Neuronal stem cell (in vitro differentiated cells): ENCODE measurements at regions not wholly inside any gene's neighbourhood (a gene's known extent, or its start where the extent isn't known, plus 50 kb on each side); places are given as distances from the start of the nearest gene placed in this dataset.

Source experiments
- DNase-seq: peaks from one replicate; pipeline ENCODE4 v3.0.0-alpha.2; 2013; ENCODE audit warnings: low spot score
- H2AFZ ChIP-seq: one replicate; pipeline ENCODE4 v1.6.1; 2013; ENCODE audit warnings: mild to moderate bottlenecking, low read length, inconsistent platforms
- H2AK5ac ChIP-seq: 2 replicates; pipeline ENCODE4 v1.6.1; 2013; ENCODE audit warnings: low read depth, mild to moderate bottlenecking, inconsistent platforms, low read length, moderate library complexity, mixed read lengths
- H2BK120ac ChIP-seq: 2 replicates; pipeline ENCODE4 v1.6.1; 2013; ENCODE audit warnings: low read depth, mild to moderate bottlenecking, inconsistent platforms, low read length, moderate library complexity, mixed read lengths
- H2BK12ac ChIP-seq: one replicate; pipeline ENCODE4 v1.6.1; 2013; ENCODE audit warnings: low read length, inconsistent platforms
- H2BK15ac ChIP-seq: 2 replicates; pipeline ENCODE4 v1.6.1; 2013; ENCODE audit warnings: mild to moderate bottlenecking, low read length, inconsistent platforms, mixed read lengths
- H2BK5ac ChIP-seq: one replicate; pipeline ENCODE4 v1.6.1; 2013; ENCODE audit warnings: inconsistent platforms, mild to moderate bottlenecking, low read length, moderate library complexity
- H3K14ac ChIP-seq: one replicate; pipeline ENCODE4 v1.6.1; 2013; ENCODE audit warnings: low read length, inconsistent platforms
- H3K18ac ChIP-seq: 2 replicates; pipeline ENCODE4 v1.6.1; 2013; ENCODE audit warnings: low read length, inconsistent platforms
- H3K23ac ChIP-seq: 2 replicates; pipeline ENCODE4 v1.6.1; 2013; ENCODE audit warnings: low read depth, mild to moderate bottlenecking, mixed read lengths, low read length, inconsistent platforms; ENCODE audit not compliant: poor library complexity
- H3K27ac ChIP-seq: replicated peaks from 3 replicates; pipeline ENCODE4 v1.5.1; 2013; ENCODE audit warnings: low read length, inconsistent platforms
- H3K27me3 ChIP-seq, 3 experiments: 2 replicates each; pipeline ENCODE4 v1.6.1; 2013; ENCODE audit warnings: low read length in 3 of 3, mild to moderate bottlenecking in 2 of 3, inconsistent platforms in 1 of 3, low read depth in 1 of 3, mixed read lengths in 1 of 3, moderate library complexity in 1 of 3; ENCODE audit not compliant: control insufficient read depth in 3 of 3, insufficient read depth in 3 of 3
- H3K36me3 ChIP-seq, 2 donors: replicated peaks in 1 of 2; 2 replicates each; pipeline ENCODE4 v1.6.1; 2013; ENCODE audit warnings: low read length in 2 of 2; ENCODE audit not compliant: control insufficient read depth in 2 of 2, insufficient read depth in 2 of 2
- H3K4ac ChIP-seq: 2 replicates; pipeline ENCODE4 v1.6.1; 2013; ENCODE audit warnings: inconsistent platforms, mild to moderate bottlenecking, low read length, moderate library complexity
- H3K4me1 ChIP-seq, 2 donors: 1 replicate in 1 of 2; 2 replicates in 1 of 2; pipeline ENCODE4 v1.6.1; 2013; ENCODE audit warnings: low read length in 2 of 2, low read depth in 1 of 2; ENCODE audit not compliant: control insufficient read depth in 2 of 2, insufficient read depth in 1 of 2
- H3K4me2 ChIP-seq: one replicate; pipeline ENCODE4 v1.6.1; 2013; ENCODE audit warnings: mild to moderate bottlenecking, low read length, inconsistent platforms; ENCODE audit not compliant: insufficient read depth, poor library complexity, severe bottlenecking
- H3K4me3 ChIP-seq, 2 donors: 2 replicates each; pipeline ENCODE4 v1.5.1; 2013; ENCODE audit warnings: low read length in 2 of 2, mild to moderate bottlenecking in 2 of 2, inconsistent platforms in 1 of 2, moderate library complexity in 1 of 2
- H3K79me1 ChIP-seq: one replicate; pipeline ENCODE4 v1.6.1; 2013; ENCODE audit warnings: low read depth, mild to moderate bottlenecking, inconsistent platforms, low read length, moderate library complexity
- H3K9ac ChIP-seq: one replicate; pipeline ENCODE4 v1.6.1; 2013; ENCODE audit warnings: mild to moderate bottlenecking, low read depth, low read length, inconsistent platforms; ENCODE audit not compliant: poor library complexity
- H3K9me3 ChIP-seq, 2 donors: replicated peaks in 1 of 2; 2 replicates each; pipeline versions ENCODE3 to v1.6.1; 2013; ENCODE audit warnings: low read length in 2 of 2, mild to moderate bottlenecking in 2 of 2, inconsistent platforms in 1 of 2, low read depth in 1 of 2, mixed read lengths in 1 of 2, moderate library complexity in 1 of 2; ENCODE audit not compliant: control insufficient read depth in 2 of 2, insufficient read depth in 1 of 2
- H4K8ac ChIP-seq: one replicate; pipeline ENCODE4 v1.6.1; 2013; ENCODE audit warnings: low read depth, mild to moderate bottlenecking, inconsistent platforms, low read length, moderate library complexity
- H4K91ac ChIP-seq: one replicate; pipeline ENCODE4 v1.6.1; 2013; ENCODE audit warnings: low read length, low read depth, mild to moderate bottlenecking, inconsistent platforms; ENCODE audit not compliant: poor library complexity
- WGBS, 2 donors: extraction: QIAGEN DNeasy Blood & Tissue Kit; methylation state at CpG; one replicate each; pipeline ENCODE4 v1.1.7; 2013; ENCODE audit warnings: missing lambda C conversion rate in 2 of 2, mixed read lengths in 1 of 2; ENCODE audit not compliant: insufficient read length in 2 of 2, insufficient replicate concordance in 1 of 2; ENCODE audit errors: extremely low coverage in 2 of 2; 5-methylcytosine and 5-hydroxymethylcytosine counted together

DNA sequence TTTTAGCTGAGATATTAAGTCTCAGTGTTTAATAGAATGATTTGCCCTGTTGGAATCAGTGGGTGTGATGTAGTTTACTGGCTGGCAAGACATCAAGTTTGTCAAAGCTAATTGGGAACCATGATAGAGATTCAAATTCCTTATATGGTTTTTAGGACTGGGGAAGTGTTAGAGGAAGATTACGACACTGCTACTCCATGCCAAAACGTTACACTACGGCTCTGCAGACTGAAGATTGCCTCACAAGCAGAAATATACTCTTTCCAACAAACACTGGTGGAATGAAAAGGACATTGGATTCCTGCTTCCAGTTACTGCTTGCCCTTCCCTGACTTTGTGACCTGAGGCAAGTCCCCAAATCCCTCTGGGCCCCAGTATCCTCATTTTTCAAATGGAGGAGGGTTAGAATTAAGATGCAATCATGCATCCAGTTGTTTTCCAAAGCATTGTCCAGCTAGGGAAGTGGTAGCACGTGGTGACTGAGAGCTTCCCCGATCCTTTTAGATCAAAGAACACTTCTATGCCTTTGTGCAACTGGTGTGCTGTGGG, 147.6 kb downstream of the CDC42EP3 start:
- Histone ChIP-seq H3K9me3 (no peaks in the 10 kb centered on the region), H2BK12ac (no peak overlapping the region), H3K27me3 (no peaks in the 10 kb centered on the region), H3K27ac (no peak overlapping the region), H3K4me3 (no peak overlapping the region), H3K14ac (no peak overlapping the region), H3K18ac (no peak overlapping the region), H3K4me2 (no peak overlapping the region), H2BK120ac (no peak overlapping the region), H3K23ac (no peak overlapping the region), H3K9ac (no peak overlapping the region), H4K8ac (no peak overlapping the region), H2AFZ (peak overlapping the region; percentile 50), H4K91ac (no peak overlapping the region), H3K4ac (no peak overlapping the region), H3K4me1 (no peaks in the 10 kb centered on the region), H3K36me3 (no peaks in the 10 kb centered on the region), H3K79me1 (no peaks in the 10 kb centered on the region), H2BK5ac (no peak overlapping the region), H2BK15ac (no peak overlapping the region), H2AK5ac (no peak overlapping the region)
- DNase-seq, result no peak
- WGBS, 2 donors, result no CpG with 5 or more reads among the region's 5 CpGs

DNA sequence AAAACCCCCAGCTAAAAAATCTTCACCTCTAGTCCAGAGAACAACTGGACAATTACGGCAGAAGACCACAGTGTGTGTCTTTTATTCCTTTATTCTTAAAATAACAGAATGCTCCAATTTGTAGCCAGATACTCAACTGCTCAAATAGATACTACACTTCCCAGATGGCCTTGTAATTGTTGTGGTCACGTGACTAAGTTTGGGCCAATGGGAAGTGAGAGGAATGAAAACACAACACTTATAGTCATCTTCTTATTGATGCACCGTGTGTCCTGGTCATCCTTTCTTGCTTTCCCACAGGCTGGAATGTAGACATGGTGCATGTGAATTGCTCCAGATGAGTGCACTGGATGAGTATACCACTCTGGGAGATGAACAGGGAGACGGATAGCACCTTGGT, 145.1 kb downstream of the CDC42EP3 start:
- Histone ChIP-seq H3K9me3 (no peaks in the 10 kb centered on the region), H4K91ac (no peak overlapping the region), H4K8ac (no peak overlapping the region), H3K23ac (no peak overlapping the region), H3K4me3 (no peak overlapping the region), H3K79me1 (no peaks in the 10 kb centered on the region), H2BK12ac (no peak overlapping the region), H3K4me2 (no peak overlapping the region), H2AFZ (peak overlapping the region; percentile 1), H3K4me1 (no peaks in the 10 kb centered on the region), H2BK15ac (no peak overlapping the region), H3K27me3 (no peaks in the 10 kb centered on the region), H3K9ac (no peak overlapping the region), H2BK120ac (no peak overlapping the region), H3K36me3 (no peaks in the 10 kb centered on the region), H2AK5ac (no peak overlapping the region), H3K27ac (no peak overlapping the region), H3K4ac (no peak overlapping the region), H3K14ac (no peak overlapping the region), H2BK5ac (no peak overlapping the region), H3K18ac (no peak overlapping the region)
- WGBS, 2 donors, result no CpG with 5 or more reads among the region's 4 CpGs
- no peak for DNase-seq

DNA sequence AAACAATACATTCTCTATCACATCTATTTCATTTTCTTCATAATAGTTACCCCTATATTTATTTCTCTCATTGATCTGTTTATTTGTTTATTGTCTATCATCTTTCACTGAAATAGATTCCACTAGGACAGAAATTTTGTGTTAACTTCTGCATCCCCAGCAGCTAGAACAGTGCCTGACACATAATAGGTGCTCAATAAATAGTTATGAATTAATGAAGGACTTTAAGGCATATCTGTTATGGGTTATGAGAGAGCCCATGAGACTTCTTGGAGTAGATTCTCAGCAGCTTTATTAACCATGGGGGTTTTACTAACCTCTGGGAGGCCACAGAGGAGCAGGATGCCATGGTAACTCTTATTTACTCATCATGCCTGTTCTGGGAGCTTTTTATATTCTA, 144.6 kb downstream of the CDC42EP3 start:
- no peak overlapping the region for H2BK15ac ChIP-seq
- H3K27me3 ChIP-seq, result no peaks in the 10 kb centered on the region
- H3K36me3 ChIP-seq, result no peaks in the 10 kb centered on the region
- no peak overlapping the region for H3K14ac ChIP-seq
- peak overlapping the region; percentile 1 for H2AFZ ChIP-seq
- no peaks in the 10 kb centered on the region for H3K4me1 ChIP-seq
- H3K9me3 ChIP-seq, result no peaks in the 10 kb centered on the region
- H3K4me2 ChIP-seq, result no peak overlapping the region
- H3K4ac ChIP-seq, result no peak overlapping the region
- no peaks in the 10 kb centered on the region for H3K79me1 ChIP-seq
- H3K18ac ChIP-seq, result no peak overlapping the region
- H2BK120ac ChIP-seq, result no peak overlapping the region
- H4K8ac ChIP-seq, result no peak overlapping the region
- H2AK5ac ChIP-seq, result no peak overlapping the region
- H3K4me3 ChIP-seq, result no peak overlapping the region
- no peak overlapping the region for H2BK12ac ChIP-seq
- H3K27ac ChIP-seq, result no peak overlapping the region
- no peak overlapping the region for H4K91ac ChIP-seq
- no peak overlapping the region for H2BK5ac ChIP-seq
- no peak overlapping the region for H3K9ac ChIP-seq
- no peak overlapping the region for H3K23ac ChIP-seq
- DNase-seq, result no peak

DNA sequence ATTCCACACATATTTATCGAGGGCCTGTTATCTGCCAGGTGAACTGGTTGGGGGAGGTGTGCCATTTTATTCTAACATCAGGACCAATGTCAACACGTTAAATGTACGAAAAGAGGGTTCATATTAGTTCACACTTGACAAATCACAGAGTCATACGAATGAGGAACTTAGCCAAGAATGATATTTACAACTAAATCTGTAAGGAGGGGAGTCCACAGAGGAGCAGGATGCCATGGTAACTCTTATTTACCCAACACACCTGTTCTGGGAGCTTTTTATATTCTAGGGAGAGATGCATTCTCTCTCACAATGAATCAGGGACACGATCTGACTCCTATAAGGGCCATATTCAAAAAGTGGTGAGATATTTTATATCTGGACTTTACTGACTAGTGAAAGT, 144.1 kb downstream of the CDC42EP3 start:
- no peak overlapping the region for H2AFZ ChIP-seq
- H3K4me1 ChIP-seq, result no peaks in the 10 kb centered on the region
- no CpG with 5 or more reads among the region's 5 CpGs for WGBS, 2 donors
- H3K36me3 ChIP-seq, result no peaks in the 10 kb centered on the region
- no peaks in the 10 kb centered on the region for H3K27me3 ChIP-seq
- no peak overlapping the region for H3K27ac ChIP-seq
- H2BK15ac ChIP-seq, result no peak overlapping the region
- no peak overlapping the region for H2AK5ac ChIP-seq
- no peak overlapping the region for H2BK12ac ChIP-seq
- H2BK5ac ChIP-seq, result no peak overlapping the region
- no peak for DNase-seq
- no peak overlapping the region for H3K4ac ChIP-seq
- no peak overlapping the region for H3K4me2 ChIP-seq
- H4K91ac ChIP-seq, result no peak overlapping the region
- no peak overlapping the region for H3K14ac ChIP-seq
- H3K9me3 ChIP-seq, result no peaks in the 10 kb centered on the region
- no peak overlapping the region for H2BK120ac ChIP-seq
- H3K18ac ChIP-seq, result no peak overlapping the region
- H3K23ac ChIP-seq, result no peak overlapping the region
- no peak overlapping the region for H3K9ac ChIP-seq
- H3K79me1 ChIP-seq, result no peaks in the 10 kb centered on the region
- H4K8ac ChIP-seq, result no peak overlapping the region
- H3K4me3 ChIP-seq, result no peak overlapping the region
